CD14-positive monocyte (primary cell): ENCODE measurements at regions not wholly inside any gene's neighbourhood (a gene's known extent, or its start where the extent isn't known, plus 50 kb on each side); places are given as distances from the start of the nearest gene placed in this dataset. TPM values are rescaled to one million over a fixed set of nuclear protein-coding genes. Genes with fewer than 3 reads are reported as not detected.

Experiments
- DNase-seq, 3 donors: peaks; one replicate each; pipeline ENCODE4 v3.0.0-alpha.2; 2011 to 2022
- H2AFZ ChIP-seq: 2 replicates; pipeline ENCODE4 v1.6.0; 2012; ENCODE audit warnings: mild to moderate bottlenecking, low read depth, low read length, inconsistent platforms; ENCODE audit not compliant: insufficient read depth, poor library complexity, severe bottlenecking
- H3K27ac ChIP-seq, 2 donors: 1 replicate in 1 of 2; 2 replicates in 1 of 2; pipeline ENCODE4 v1.5.1; 2012 to 2013; ENCODE audit warnings: low read length in 2 of 2, control low read depth in 1 of 2, inconsistent platforms in 1 of 2, low read depth in 1 of 2, mild to moderate bottlenecking in 1 of 2
- H3K27me3 ChIP-seq, 2 donors: one replicate each; pipeline versions ENCODE4 v1.6.0 to v1.6.1; 2011 to 2013; ENCODE audit warnings: low read length in 2 of 2; ENCODE audit not compliant: control insufficient read depth in 2 of 2, insufficient read depth in 2 of 2
- H3K36me3 ChIP-seq, 2 donors: replicated peaks in 1 of 2; 1 replicate in 1 of 2; 2 replicates in 1 of 2; pipeline versions ENCODE4 v1.5.1 to v1.6.1; 2012 to 2013; ENCODE audit warnings: low read length in 2 of 2, control low read depth in 1 of 2, inconsistent platforms in 1 of 2, mild to moderate bottlenecking in 1 of 2; ENCODE audit not compliant: insufficient read depth in 2 of 2, control insufficient read depth in 1 of 2
- H3K4me1 ChIP-seq, 2 donors: 1 replicate in 1 of 2; 2 replicates in 1 of 2; pipeline versions ENCODE4 v1.5.1 to v1.6.1; 2012 to 2013; ENCODE audit warnings: low read length in 2 of 2, control low read depth in 1 of 2, inconsistent platforms in 1 of 2, mild to moderate bottlenecking in 1 of 2, moderate library complexity in 1 of 2; ENCODE audit not compliant: insufficient read depth in 2 of 2, control insufficient read depth in 1 of 2
- H3K4me2 ChIP-seq: replicated peaks from 2 replicates; pipeline ENCODE3; 2012; ENCODE audit warnings: low read length, moderate library complexity, mild to moderate bottlenecking; ENCODE audit not compliant: poor library complexity, severe bottlenecking; ENCODE audit errors: extremely low read depth
- H3K4me3 ChIP-seq, 3 experiments: fragments of 200-600 bp in 1 of 3; sonication (generic) in 1 of 3; replicated peaks in 1 of 3; 1 replicate in 2 of 3; 2 replicates in 1 of 3; pipeline ENCODE4 v1.5.1; 2011 to 2013; ENCODE audit warnings: low read length in 3 of 3, mild to moderate bottlenecking in 3 of 3, control low read depth in 2 of 3, low read depth in 2 of 3, inconsistent platforms in 1 of 3, moderate library complexity in 1 of 3
- H3K79me2 ChIP-seq: 2 replicates; pipeline ENCODE4 v1.6.0; 2012; ENCODE audit warnings: mild to moderate bottlenecking, control low read depth, inconsistent platforms, low read length, moderate library complexity; ENCODE audit not compliant: insufficient read depth
- H3K9ac ChIP-seq: 2 replicates; pipeline ENCODE4 v1.6.0; 2017; ENCODE audit warnings: low read length, mild to moderate bottlenecking; ENCODE audit not compliant: insufficient read depth, poor library complexity, severe bottlenecking
- H3K9me3 ChIP-seq, 2 donors: replicated peaks in 1 of 2; 1 replicate in 1 of 2; 2 replicates in 1 of 2; pipeline versions ENCODE4 v1.5.1 to v1.6.1; 2012 to 2013; ENCODE audit warnings: low read length in 2 of 2, control low read depth in 1 of 2; ENCODE audit not compliant: control insufficient read depth in 1 of 2, insufficient read depth in 1 of 2
- H4K20me1 ChIP-seq: 2 replicates; pipeline ENCODE4 v1.6.0; 2012; ENCODE audit warnings: mild to moderate bottlenecking, low read length, control low read depth, moderate library complexity; ENCODE audit not compliant: insufficient read depth
- H3K27ac Mint-ChIP-seq, 7 donors: one replicate each; pipeline ENCODE4 v1.8.0; 2020; ENCODE audit warnings: mild to moderate bottlenecking in 7 of 7, mixed read lengths in 7 of 7, moderate library complexity in 6 of 7, inconsistent platforms in 2 of 7
- H3K27me3 Mint-ChIP-seq, 3 donors: one replicate each; pipeline ENCODE4 v1.8.0; 2021 to 2022; ENCODE audit warnings: low read depth in 3 of 3, mild to moderate bottlenecking in 3 of 3, mixed read lengths in 3 of 3, moderate library complexity in 3 of 3, inconsistent platforms in 1 of 3
- H3K36me3 Mint-ChIP-seq, 2 donors: one replicate each; pipeline ENCODE4 v1.8.0; 2020; ENCODE audit warnings: mixed read lengths in 2 of 2, inconsistent platforms in 1 of 2, mild to moderate bottlenecking in 1 of 2
- H3K4me1 Mint-ChIP-seq: one replicate; pipeline ENCODE4 v1.8.0; 2020; ENCODE audit warnings: mild to moderate bottlenecking, mixed read lengths
- H3K4me3 Mint-ChIP-seq, 2 donors: one replicate each; pipeline ENCODE4 v1.8.0; 2020; ENCODE audit warnings: mild to moderate bottlenecking in 2 of 2, mixed read lengths in 2 of 2, moderate library complexity in 1 of 2
- H3K9me3 Mint-ChIP-seq, 7 donors: one replicate each; pipeline ENCODE4 v1.8.0; 2020 to 2022; ENCODE audit warnings: mixed read lengths in 7 of 7, mild to moderate bottlenecking in 6 of 7, moderate library complexity in 6 of 7, inconsistent platforms in 2 of 7
- WGBS: methylation state at CpG from one replicate; pipeline ENCODE4 v1.1.5; 2013; ENCODE audit warnings: missing lambda C conversion rate; ENCODE audit not compliant: insufficient coverage; 5-methylcytosine and 5-hydroxymethylcytosine counted together
- intact Hi-C, 2 donors: fragments of 100-400 bp; cut with micrococcal nuclease; formaldehyde crosslinking; loops; one replicate each; pipeline versions ENCODE4 v1.15.0 to v1.15.1; 2023
- small RNA-seq: library from RNA; depleted of rRNA; stranded (forward); fragments of <200 nt; gene quantifications from one replicate; pipeline ENCODE3, GENCODE V24; 2012; ENCODE audit warnings: low read depth; ENCODE audit not compliant: insufficient read length
- TF ChIP-seq, protein P1 (sequence below): fragments of 200-600 bp; IDR thresholded peaks from one replicate; pipeline ENCODE4 v1.8.0; 2022; ENCODE audit warnings: antibody characterized with exemption, mild to moderate bottlenecking

DNA sequence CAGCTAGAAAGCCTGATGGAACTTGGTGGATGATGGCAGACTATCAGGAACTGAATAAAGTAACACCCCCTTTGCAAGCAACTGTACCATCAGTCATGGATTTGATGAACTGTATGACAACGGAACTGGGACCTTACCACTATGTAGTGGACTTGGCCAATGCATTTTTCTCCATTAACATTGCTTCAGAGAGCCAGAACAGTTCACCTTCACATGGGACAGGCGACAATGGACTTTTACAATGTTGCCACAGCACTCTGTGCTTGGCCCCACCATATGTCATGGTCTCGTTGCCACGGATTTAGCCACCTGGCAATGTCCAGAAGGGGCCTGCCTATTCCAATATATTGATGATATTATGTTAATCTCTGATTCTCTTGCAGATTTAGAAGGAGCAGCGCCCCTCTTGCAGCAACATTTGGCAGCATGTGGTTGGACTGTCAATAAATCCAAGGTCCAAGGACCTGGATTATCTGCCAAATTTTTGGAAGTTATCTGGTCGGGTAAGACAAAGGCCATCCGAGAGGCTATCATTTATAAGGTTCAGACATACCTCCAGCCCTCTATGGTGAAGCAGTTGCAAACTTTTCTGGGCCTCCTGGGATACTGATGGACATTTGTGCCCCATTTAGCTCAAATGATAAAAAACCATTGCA, 52.2 kb upstream of the ZC3H15 start:
- peaks cover 5 to 16% of the 10 kb centered on the region in 2 donors for H3K9me3 ChIP-seq
- H3K4me3 Mint-ChIP-seq, result no peak overlapping the region
- peaks cover 0 to 3% of the 10 kb centered on the region in 2 donors for H3K36me3 Mint-ChIP-seq
- H3K4me1 ChIP-seq, result no peaks in the 10 kb centered on the region
- H3K9ac ChIP-seq, result no peak overlapping the region
- H3K27ac ChIP-seq, result no peak overlapping the region
- H3K9me3 Mint-ChIP-seq, result peaks cover 10 to 35% (median 19%) of the 10 kb centered on the region in 7 donors
- H2AFZ ChIP-seq, result no peak overlapping the region
- WGBS, result 88% methylated on average over 4 of the region's 7 CpGs
- TF ChIP-seq, protein P1, sequence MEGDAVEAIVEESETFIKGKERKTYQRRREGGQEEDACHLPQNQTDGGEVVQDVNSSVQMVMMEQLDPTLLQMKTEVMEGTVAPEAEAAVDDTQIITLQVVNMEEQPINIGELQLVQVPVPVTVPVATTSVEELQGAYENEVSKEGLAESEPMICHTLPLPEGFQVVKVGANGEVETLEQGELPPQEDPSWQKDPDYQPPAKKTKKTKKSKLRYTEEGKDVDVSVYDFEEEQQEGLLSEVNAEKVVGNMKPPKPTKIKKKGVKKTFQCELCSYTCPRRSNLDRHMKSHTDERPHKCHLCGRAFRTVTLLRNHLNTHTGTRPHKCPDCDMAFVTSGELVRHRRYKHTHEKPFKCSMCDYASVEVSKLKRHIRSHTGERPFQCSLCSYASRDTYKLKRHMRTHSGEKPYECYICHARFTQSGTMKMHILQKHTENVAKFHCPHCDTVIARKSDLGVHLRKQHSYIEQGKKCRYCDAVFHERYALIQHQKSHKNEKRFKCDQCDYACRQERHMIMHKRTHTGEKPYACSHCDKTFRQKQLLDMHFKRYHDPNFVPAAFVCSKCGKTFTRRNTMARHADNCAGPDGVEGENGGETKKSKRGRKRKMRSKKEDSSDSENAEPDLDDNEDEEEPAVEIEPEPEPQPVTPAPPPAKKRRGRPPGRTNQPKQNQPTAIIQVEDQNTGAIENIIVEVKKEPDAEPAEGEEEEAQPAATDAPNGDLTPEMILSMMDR, result no peak
- intact Hi-C loops, result no loop called here
- H3K4me2 ChIP-seq, result no peak overlapping the region
- peaks cover 0 to 1% (median 0%) of the 10 kb centered on the region in 3 donors for H3K27me3 Mint-ChIP-seq
- no peaks in the 10 kb centered on the region for H3K27me3 ChIP-seq
- H4K20me1 ChIP-seq, result no peaks in the 10 kb centered on the region
- DNase-seq, result no peak
- H3K36me3 ChIP-seq, result no peaks in the 10 kb centered on the region
- no peak overlapping the region for H3K27ac Mint-ChIP-seq
- H3K4me1 Mint-ChIP-seq, result peaks cover 3% of the 10 kb centered on the region
- no peak overlapping the region for H3K4me3 ChIP-seq
- H3K79me2 ChIP-seq, result no peaks in the 10 kb centered on the region

Small RNAs in the stretch of these regions (small RNA-seq; reads per million reads assigned to genes)
- not detected for gene AC104058.1
